K562 (cell line): ENCODE measurements at regions not wholly inside any gene's neighbourhood (a gene's known extent, or its start where the extent isn't known, plus 50 kb on each side); places are given as distances from the start of the nearest gene placed in this dataset.

ENCODE experiments used
- ZFP1 ChIP-seq: fragments of 450-650 bp; formaldehyde crosslinking; IDR thresholded peaks from 2 replicates; pipeline ENCODE4 v1.4.0; 2020; ENCODE audit warnings: mild to moderate bottlenecking, mixed read lengths
- TF ChIP-seq, protein P1 (sequence below): sonication (generic); formaldehyde crosslinking; IDR thresholded peaks from 2 replicates; pipeline ENCODE4 v1.8.1; 2023; ENCODE audit warnings: mild to moderate bottlenecking, missing genetic modification reagents

DNA sequence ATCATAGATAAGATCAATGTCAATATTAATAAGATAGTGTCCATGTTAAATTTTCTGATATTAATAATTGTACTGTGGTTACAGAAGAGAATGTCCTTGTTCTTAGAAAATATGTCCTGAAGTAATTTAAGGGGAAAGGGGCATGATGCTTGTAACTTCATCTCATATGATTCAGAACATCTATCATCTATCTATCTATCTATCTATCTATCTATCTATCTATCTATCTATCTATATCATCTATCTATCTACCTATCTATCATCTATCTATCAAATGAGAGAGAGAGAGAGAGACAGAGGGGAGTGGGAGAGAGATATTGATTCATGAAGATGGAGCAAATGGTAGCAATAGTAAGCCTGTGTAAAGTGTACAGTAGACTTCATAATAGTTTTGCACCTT, 124.8 kb upstream of the FAT1 start:
- TF ChIP-seq, protein P1, sequence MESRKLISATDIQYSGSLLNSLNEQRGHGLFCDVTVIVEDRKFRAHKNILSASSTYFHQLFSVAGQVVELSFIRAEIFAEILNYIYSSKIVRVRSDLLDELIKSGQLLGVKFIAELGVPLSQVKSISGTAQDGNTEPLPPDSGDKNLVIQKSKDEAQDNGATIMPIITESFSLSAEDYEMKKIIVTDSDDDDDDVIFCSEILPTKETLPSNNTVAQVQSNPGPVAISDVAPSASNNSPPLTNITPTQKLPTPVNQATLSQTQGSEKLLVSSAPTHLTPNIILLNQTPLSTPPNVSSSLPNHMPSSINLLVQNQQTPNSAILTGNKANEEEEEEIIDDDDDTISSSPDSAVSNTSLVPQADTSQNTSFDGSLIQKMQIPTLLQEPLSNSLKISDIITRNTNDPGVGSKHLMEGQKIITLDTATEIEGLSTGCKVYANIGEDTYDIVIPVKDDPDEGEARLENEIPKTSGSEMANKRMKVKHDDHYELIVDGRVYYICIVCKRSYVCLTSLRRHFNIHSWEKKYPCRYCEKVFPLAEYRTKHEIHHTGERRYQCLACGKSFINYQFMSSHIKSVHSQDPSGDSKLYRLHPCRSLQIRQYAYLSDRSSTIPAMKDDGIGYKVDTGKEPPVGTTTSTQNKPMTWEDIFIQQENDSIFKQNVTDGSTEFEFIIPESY (CRISPR knock-in tag), result no peak
- TF ChIP-seq ZFP1 (CRISPR knock-in tag), result no peak
